ENCODE measurements at regions not wholly inside any gene's neighbourhood (a gene's known extent, or its start where the extent isn't known, plus 50 kb on each side); places are given as distances from the start of the nearest gene placed in this dataset.

- H3K27ac ChIP-seq = no peak overlapping the region
- TF ChIP-seq, protein P1, sequence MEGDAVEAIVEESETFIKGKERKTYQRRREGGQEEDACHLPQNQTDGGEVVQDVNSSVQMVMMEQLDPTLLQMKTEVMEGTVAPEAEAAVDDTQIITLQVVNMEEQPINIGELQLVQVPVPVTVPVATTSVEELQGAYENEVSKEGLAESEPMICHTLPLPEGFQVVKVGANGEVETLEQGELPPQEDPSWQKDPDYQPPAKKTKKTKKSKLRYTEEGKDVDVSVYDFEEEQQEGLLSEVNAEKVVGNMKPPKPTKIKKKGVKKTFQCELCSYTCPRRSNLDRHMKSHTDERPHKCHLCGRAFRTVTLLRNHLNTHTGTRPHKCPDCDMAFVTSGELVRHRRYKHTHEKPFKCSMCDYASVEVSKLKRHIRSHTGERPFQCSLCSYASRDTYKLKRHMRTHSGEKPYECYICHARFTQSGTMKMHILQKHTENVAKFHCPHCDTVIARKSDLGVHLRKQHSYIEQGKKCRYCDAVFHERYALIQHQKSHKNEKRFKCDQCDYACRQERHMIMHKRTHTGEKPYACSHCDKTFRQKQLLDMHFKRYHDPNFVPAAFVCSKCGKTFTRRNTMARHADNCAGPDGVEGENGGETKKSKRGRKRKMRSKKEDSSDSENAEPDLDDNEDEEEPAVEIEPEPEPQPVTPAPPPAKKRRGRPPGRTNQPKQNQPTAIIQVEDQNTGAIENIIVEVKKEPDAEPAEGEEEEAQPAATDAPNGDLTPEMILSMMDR (IDR thresholded peaks at IDR 0.05) = no peak
- TF ChIP-seq ZFX (IDR thresholded peaks at IDR 0.05; ENCODE audit: borderline replicate concordance) = no peak
These were observed 1459.6 kb upstream of the TMEM132C start for GRCh38 chr12:126807312-126807865.

- H3K27ac ChIP-seq = no peak overlapping the region
- no peak for TF ChIP-seq ZFX (IDR thresholded peaks at IDR 0.05; ENCODE audit: borderline replicate concordance)
- TF ChIP-seq, protein P1 (IDR thresholded peaks at IDR 0.05) = no peak
These were observed 1455.6 kb upstream of the TMEM132C start for GRCh38 chr12:126811391-126811790.

GRCh38 chr12:126819554-126819953, 1447.4 kb upstream of the TMEM132C start:
- TF ChIP-seq, protein P1 (IDR thresholded peaks at IDR 0.05) = no peak
- no peak for TF ChIP-seq ZFX (IDR thresholded peaks at IDR 0.05; ENCODE audit: borderline replicate concordance)
- no peak overlapping the region for H3K27ac ChIP-seq

- no peak overlapping the region for H3K27ac ChIP-seq
- no peak for TF ChIP-seq ZFX (IDR thresholded peaks at IDR 0.05; ENCODE audit: borderline replicate concordance)
- TF ChIP-seq, protein P1 (IDR thresholded peaks at IDR 0.05) = no peak
These were observed 1435.9 kb upstream of the TMEM132C start for GRCh38 chr12:126830778-126831680.

DNA sequence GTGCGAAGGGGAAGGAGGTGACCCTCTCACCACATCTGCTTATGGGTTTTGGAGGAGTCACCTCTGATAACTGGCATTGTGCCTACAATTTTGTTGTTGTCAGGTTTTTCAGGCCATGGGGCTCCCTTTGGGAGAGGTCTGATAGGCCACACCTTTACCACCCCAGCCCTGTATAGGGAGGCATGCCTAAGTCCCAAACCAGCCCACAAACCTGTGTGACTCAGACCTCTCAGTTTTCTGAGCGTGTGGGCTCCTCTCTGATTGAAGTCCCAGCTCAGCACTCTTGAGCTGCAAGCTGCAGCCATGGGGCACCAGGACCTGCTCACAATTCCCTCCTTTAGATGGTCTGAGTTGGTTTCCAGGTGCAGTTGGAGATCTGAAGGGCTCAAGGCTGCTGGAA, 1429.3 kb upstream of the TMEM132C start:
- TF ChIP-seq ZFX (IDR thresholded peaks at IDR 0.05; ENCODE audit: borderline replicate concordance) = no peak
- TF ChIP-seq, protein P1 (IDR thresholded peaks at IDR 0.05) = no peak
- no peak overlapping the region for H3K27ac ChIP-seq

- no peak overlapping the region for H3K27ac ChIP-seq
- TF ChIP-seq ZFX (IDR thresholded peaks at IDR 0.05; ENCODE audit: borderline replicate concordance) = no peak
- TF ChIP-seq, protein P1 (IDR thresholded peaks at IDR 0.05) = no peak
These were observed 1422.9 kb upstream of the TMEM132C start for GRCh38 chr12:126843915-126844669.
